Subcutaneous abdominal adipose tissue (tissue), 5 donors: ENCODE measurements at regions not wholly inside any gene's neighbourhood (a gene's known extent, or its start where the extent isn't known, plus 50 kb on each side); places are given as distances from the start of the nearest gene placed in this dataset.

ENCODE experiments used
- H3K27ac ChIP-seq: one replicate; pipeline ENCODE4 v1.7.0; 2013; ENCODE audit warnings: low read depth, mild to moderate bottlenecking, inconsistent platforms, low read length, moderate library complexity
- H3K27me3 ChIP-seq, 5 donors: one replicate each; pipeline ENCODE4 v1.7.0; 2013; ENCODE audit warnings: low read length in 5 of 5, inconsistent platforms in 1 of 5; ENCODE audit not compliant: control insufficient read depth in 5 of 5, insufficient read depth in 4 of 5
- H3K36me3 ChIP-seq, 5 donors: one replicate each; pipeline ENCODE4 v1.7.0; 2013; ENCODE audit warnings: low read length in 5 of 5; ENCODE audit not compliant: control insufficient read depth in 5 of 5, insufficient read depth in 5 of 5
- H3K4me1 ChIP-seq, 5 donors: one replicate each; pipeline ENCODE4 v1.7.0; 2013; ENCODE audit warnings: low read length in 5 of 5, mild to moderate bottlenecking in 3 of 5, moderate library complexity in 1 of 5; ENCODE audit not compliant: control insufficient read depth in 5 of 5, insufficient read depth in 5 of 5
- H3K4me3 ChIP-seq, 5 donors: one replicate each; pipeline ENCODE4 v1.7.0; 2013; ENCODE audit warnings: low read length in 5 of 5, low read depth in 1 of 5
- H3K9ac ChIP-seq, 5 donors: one replicate each; pipeline ENCODE4 v1.7.0; 2013; ENCODE audit warnings: low read length in 5 of 5, mild to moderate bottlenecking in 4 of 5, moderate library complexity in 3 of 5
- H3K9me3 ChIP-seq, 5 donors: one replicate each; pipeline ENCODE4 v1.7.0; 2013; ENCODE audit warnings: low read length in 5 of 5; ENCODE audit not compliant: control insufficient read depth in 5 of 5
- donor health status: healthy.
- donor health status: healthy.
- donor health status: healthy.
- donor health status: healthy.
- donor health status: healthy.

DNA sequence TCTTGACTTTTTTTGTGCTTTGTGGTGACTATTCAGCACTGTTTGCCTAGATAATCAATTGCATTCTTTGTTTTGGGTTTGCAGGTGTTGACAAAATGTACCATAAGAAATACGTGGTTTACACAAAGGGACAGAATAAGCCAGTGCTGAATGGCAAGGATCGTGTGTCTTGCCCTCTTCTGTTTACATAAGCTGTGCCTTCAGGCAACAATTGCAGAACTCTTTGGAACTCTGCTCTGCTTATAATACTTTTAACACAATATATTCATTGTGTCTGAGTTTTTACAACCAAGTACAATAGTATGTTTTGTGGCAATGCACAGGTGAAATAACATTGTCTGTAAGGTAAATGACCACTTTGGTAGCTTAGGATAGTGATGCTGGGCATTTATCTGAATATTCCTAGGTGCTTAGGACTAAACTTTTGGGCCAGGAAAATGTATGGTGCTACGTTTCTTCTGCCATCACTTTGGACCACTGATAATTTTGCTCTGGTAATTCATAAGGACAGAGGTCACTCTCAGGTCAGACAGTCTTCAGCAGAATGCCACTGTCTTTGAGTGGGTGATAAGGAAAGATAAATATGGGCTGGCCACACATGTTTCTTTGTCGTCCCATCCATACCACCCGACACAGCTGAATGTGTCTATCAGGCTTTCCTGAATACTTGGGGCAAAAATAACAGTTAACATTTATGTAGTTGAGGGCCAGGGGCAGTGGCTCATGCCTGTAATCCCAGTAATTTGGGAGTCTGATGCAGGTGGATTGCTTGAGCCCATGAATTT, 344.6 kb upstream of the IMPG1 start:
- Histone ChIP-seq H3K9me3 (no peaks in the 10 kb centered on the region), H3K4me1 (no peaks in the 10 kb centered on the region), H3K36me3 (no peaks in the 10 kb centered on the region), H3K27ac (no peak overlapping the region), H3K27me3 (no peaks in the 10 kb centered on the region), H3K9ac (no peak overlapping the region), H3K4me3 (no peak overlapping the region)

DNA sequence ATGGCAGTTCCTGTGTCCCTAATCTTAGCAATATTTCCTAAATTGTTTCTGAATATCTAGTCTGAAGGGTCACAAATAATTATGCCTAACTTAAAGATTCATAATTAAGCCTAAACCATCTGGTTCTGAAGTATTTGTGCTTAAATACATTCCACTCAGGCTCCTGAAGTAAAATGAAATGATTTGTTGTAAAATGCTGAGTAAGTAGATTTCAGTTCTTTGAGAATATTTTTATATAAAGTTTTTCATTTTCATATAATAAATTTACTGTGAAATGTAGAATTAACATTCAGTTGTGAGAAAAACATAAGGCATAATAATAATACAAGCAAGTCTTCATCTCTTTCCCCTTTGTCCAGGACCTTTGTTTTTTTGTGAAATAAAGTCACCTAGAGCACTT, 330.6 kb upstream of the IMPG1 start:
- Histone ChIP-seq H3K4me1 (no peaks in the 10 kb centered on the region), H3K27me3 (no peaks in the 10 kb centered on the region), H3K9me3 (no peaks in the 10 kb centered on the region), H3K4me3 (no peak overlapping the region), H3K9ac (no peak overlapping the region), H3K36me3 (no peaks in the 10 kb centered on the region), H3K27ac (no peak overlapping the region)

DNA sequence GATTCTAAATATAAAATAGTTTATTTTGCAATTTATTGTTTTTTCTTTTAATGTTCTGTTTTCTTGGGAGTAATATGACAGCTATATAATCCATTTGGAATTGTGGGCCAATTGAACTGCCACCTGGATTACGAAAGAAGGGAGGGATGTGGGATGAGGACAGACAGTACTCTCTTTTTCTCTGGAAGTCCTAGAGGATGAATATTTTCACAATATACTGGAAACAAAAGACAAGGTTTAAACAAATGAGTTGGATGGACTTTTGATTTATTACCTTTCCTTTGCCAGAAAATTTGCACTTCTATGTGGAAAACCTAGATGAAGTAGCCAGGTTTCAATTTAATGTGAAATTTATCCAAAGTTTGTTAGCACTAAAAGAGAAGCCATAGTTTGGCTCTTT, 325.5 kb upstream of the IMPG1 start:
- Histone ChIP-seq H3K4me1 (no peaks in the 10 kb centered on the region), H3K9me3 (no peaks in the 10 kb centered on the region), H3K4me3 (no peak overlapping the region), H3K9ac (no peak overlapping the region), H3K36me3 (no peaks in the 10 kb centered on the region), H3K27ac (no peak overlapping the region), H3K27me3 (no peaks in the 10 kb centered on the region)

DNA sequence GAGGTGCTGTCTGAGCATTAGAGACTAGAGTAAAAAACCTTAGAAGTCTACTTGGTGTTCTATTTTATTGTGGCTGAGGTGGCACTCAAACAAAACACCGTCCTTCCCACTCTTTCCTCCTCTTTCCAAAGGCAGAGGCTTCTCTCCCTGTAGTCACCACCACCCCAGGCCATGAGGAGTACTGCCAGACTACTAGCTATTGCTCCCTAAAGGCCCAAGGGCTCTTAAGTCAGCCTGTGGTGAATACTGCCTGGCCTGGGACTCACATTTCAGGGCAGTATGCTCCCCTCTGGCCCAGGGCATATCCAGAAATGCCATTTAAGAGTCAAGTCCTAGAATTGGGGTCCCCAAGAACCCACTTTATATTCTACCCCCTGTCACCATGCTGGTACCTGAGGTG, 309.7 kb upstream of the IMPG1 start:
- Histone ChIP-seq H3K4me3 (no peak overlapping the region), H3K36me3 (no peaks in the 10 kb centered on the region), H3K4me1 (no peaks in the 10 kb centered on the region), H3K9me3 (peaks cover 0 to 29% (median 23%) of the 10 kb centered on the region in 5 donors), H3K27me3 (peaks cover 0 to 4% (median 0%) of the 10 kb centered on the region in 5 donors), H3K9ac (no peak overlapping the region), H3K27ac (no peak overlapping the region)

DNA sequence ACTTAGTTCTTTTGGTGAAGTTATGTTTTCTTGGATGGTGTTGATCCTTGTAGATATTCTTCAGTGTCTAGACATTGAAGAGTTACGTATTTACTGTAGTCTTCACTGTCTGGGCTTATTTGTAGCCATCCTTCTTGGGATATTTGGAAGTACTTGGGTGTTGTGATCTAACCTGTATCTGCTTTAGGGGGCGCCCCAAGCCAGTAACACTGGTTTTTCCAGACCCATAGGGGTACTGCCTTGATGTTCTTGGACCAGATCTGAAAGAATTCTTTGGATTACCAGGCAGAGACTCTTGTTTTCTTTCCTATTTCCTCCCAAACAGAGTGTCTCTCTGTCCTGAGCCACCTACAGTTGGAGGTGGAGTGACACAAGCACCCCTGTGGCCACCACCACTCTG, 309.1 kb upstream of the IMPG1 start:
- no peaks in the 10 kb centered on the region for H3K36me3 ChIP-seq
- H3K4me3 ChIP-seq, result no peak overlapping the region
- peaks cover 0 to 4% (median 0%) of the 10 kb centered on the region in 5 donors for H3K27me3 ChIP-seq
- no peak overlapping the region for H3K9ac ChIP-seq
- peaks cover 0 to 31% (median 23%) of the 10 kb centered on the region in 5 donors for H3K9me3 ChIP-seq
- H3K4me1 ChIP-seq, result no peaks in the 10 kb centered on the region
- H3K27ac ChIP-seq, result no peak overlapping the region

DNA sequence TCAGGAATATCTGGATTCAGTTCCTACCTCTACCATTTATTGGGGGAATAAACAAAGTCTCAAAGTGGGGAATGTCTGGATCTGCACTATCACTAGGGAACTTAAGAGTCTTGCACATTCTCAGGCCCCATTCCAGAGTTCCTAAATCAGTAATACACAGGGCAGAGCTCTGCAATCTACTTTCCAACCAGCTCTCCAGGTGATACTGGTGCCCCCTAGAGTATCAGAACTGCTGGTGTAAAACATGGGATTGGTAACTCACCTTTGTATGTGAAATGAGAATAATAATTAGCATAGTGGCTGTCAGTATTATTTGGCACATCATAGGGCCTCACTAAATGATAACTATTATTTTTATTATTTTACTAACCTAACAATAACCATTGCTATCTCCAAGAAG, 278.8 kb upstream of the IMPG1 start:
- no peak overlapping the region for H3K9ac ChIP-seq
- H3K36me3 ChIP-seq, result no peaks in the 10 kb centered on the region
- no peaks in the 10 kb centered on the region for H3K4me1 ChIP-seq
- H3K27me3 ChIP-seq, result no peaks in the 10 kb centered on the region
- no peaks in the 10 kb centered on the region for H3K9me3 ChIP-seq
- H3K4me3 ChIP-seq, result no peak overlapping the region
- H3K27ac ChIP-seq, result no peak overlapping the region

DNA sequence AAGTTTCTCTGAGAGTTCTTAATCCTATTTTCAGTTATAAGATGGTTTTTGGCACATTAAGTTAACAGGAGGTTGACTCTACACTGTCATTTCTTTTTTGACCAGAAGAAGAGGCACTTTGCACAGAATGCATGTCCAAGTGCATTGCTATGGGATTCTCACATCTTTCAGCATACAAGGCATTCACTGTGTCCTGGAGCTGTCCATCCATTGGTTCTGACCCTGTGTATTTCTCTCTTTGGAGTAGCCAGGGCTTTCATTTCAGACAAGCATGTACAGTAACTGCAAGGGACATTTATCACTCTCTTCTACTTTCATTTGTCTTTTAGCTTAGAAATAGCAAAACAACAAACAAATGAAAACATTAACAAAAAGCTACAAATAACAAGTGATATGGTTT, 275.1 kb upstream of the IMPG1 start:
- no peaks in the 10 kb centered on the region for H3K9me3 ChIP-seq
- H3K27ac ChIP-seq, result no peak overlapping the region
- no peaks in the 10 kb centered on the region for H3K27me3 ChIP-seq
- H3K36me3 ChIP-seq, result no peaks in the 10 kb centered on the region
- no peak overlapping the region for H3K9ac ChIP-seq
- H3K4me1 ChIP-seq, result no peaks in the 10 kb centered on the region
- H3K4me3 ChIP-seq, result no peak overlapping the region

DNA sequence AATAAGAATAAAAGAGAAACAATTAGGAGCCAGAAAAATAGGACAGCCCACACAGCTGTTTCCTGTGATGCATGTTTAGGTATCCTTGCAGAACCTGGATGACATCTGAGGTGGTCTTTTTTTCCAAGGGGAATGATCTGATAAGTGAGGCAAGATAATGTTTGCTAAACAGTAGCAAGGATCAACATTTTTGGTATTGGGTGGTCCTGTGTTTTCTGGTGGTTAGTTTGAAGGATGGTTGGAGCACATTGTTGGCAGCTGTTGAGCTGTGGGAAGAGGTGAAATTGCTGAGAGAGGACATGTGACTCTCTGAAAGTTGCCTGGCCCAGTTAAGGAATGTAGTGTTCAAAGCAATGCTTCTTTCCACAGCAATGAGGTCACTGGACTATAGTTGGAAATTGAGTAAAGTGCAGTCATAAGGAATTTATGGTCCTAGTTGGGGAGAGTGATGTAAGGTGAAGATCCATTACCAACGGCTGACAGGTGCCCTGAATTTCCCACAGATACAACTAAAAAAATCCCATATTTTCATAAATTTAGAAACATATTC, 270.2 kb upstream of the IMPG1 start:
- Histone ChIP-seq H3K4me3 (no peak overlapping the region), H3K27ac (no peak overlapping the region), H3K27me3 (no peaks in the 10 kb centered on the region), H3K9me3 (no peaks in the 10 kb centered on the region), H3K9ac (no peak overlapping the region), H3K36me3 (no peaks in the 10 kb centered on the region), H3K4me1 (no peaks in the 10 kb centered on the region)

DNA sequence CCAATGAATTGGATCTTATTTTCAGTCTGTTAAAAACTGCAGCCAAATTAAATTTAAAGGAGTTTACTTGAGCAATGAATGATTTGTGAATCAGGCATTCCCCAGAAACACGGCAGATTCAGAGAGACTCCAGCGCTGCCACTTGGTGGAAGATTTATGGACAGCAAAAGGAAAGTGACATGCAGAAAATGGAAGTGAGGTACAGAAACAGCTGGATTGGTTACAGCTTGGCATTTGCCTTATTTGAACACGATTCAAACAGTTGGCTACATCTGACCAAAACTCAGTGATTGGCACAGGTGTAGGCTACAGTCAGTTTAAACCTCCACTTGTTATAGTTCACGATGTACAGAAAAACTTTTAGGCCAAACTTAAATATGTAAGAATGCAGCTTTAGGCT, 257.6 kb upstream of the IMPG1 start:
- H3K4me3 ChIP-seq, result no peak overlapping the region
- no peak overlapping the region for H3K9ac ChIP-seq
- no peaks in the 10 kb centered on the region for H3K36me3 ChIP-seq
- peaks cover 0 to 9% (median 3%) of the 10 kb centered on the region in 5 donors for H3K9me3 ChIP-seq
- H3K4me1 ChIP-seq, result no peaks in the 10 kb centered on the region
- H3K27ac ChIP-seq, result no peak overlapping the region
- H3K27me3 ChIP-seq, result no peaks in the 10 kb centered on the region

DNA sequence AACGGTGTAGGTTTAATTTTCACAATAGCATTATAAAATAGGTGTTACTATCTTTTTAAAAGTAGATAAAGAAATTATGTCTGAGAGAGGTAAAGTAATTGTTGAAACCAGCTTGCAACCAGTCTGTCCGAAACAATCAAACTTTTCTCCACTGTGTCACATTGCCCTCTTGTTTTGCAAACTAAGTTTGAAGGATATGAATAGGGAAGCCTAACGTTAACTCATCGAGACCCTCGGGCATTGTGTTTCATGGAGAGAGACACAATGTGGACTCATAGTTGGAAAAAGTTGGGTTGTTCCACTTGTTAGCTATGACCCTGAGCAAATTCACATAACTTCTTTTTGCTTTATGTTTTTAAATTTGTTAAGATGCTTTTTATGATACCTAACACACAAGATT, 254.4 kb upstream of the IMPG1 start:
- no peaks in the 10 kb centered on the region for H3K4me1 ChIP-seq
- no peaks in the 10 kb centered on the region for H3K36me3 ChIP-seq
- H3K4me3 ChIP-seq, result no peak overlapping the region
- H3K9ac ChIP-seq, result no peak overlapping the region
- no peak overlapping the region for H3K27ac ChIP-seq
- no peaks in the 10 kb centered on the region for H3K27me3 ChIP-seq
- peaks cover 0 to 7% (median 2%) of the 10 kb centered on the region in 5 donors for H3K9me3 ChIP-seq
